Skeletal muscle tissue (tissue), 3 donors: ENCODE measurements at regions not wholly inside any gene's neighbourhood (a gene's known extent, or its start where the extent isn't known, plus 50 kb on each side); places are given as distances from the start of the nearest gene placed in this dataset.

Experiments
- H3K27ac ChIP-seq: one replicate; pipeline ENCODE4 v1.7.0; 2013; ENCODE audit warnings: mild to moderate bottlenecking, low read depth, low read length, inconsistent platforms
- H3K27me3 ChIP-seq, 3 donors: one replicate each; pipeline ENCODE4 v1.7.0; 2013; ENCODE audit warnings: low read length in 3 of 3; ENCODE audit not compliant: control insufficient read depth in 3 of 3, insufficient read depth in 3 of 3
- H3K36me3 ChIP-seq, 3 donors: one replicate each; pipeline ENCODE4 v1.7.0; 2013; ENCODE audit warnings: low read length in 3 of 3; ENCODE audit not compliant: control insufficient read depth in 3 of 3, insufficient read depth in 3 of 3
- H3K4me1 ChIP-seq, 3 donors: one replicate each; pipeline ENCODE4 v1.7.0; 2013; ENCODE audit warnings: low read length in 3 of 3, mild to moderate bottlenecking in 3 of 3; ENCODE audit not compliant: control insufficient read depth in 3 of 3, insufficient read depth in 3 of 3
- H3K4me3 ChIP-seq, 3 donors: one replicate each; pipeline ENCODE4 v1.7.0; 2013; ENCODE audit warnings: low read length in 3 of 3
- H3K9ac ChIP-seq, 3 donors: one replicate each; pipeline ENCODE4 v1.7.0; 2013; ENCODE audit warnings: low read length in 3 of 3, mild to moderate bottlenecking in 3 of 3, moderate library complexity in 2 of 3, low read depth in 1 of 3
- H3K9me3 ChIP-seq, 3 donors: one replicate each; pipeline ENCODE4 v1.7.0; 2013; ENCODE audit warnings: low read length in 3 of 3; ENCODE audit not compliant: control insufficient read depth in 3 of 3
- donor health status: Osteomylitis.

- Histone ChIP-seq H3K27me3 (no peaks in the 10 kb centered on the region), H3K36me3 (no peaks in the 10 kb centered on the region), H3K9me3 (no peaks in the 10 kb centered on the region), H3K4me1 (peaks cover 0 to 4% (median 0%) of the 10 kb centered on the region in 3 donors), H3K27ac (no peak overlapping the region), H3K9ac (no peak overlapping the region), H3K4me3 (no peak overlapping the region)
These were observed 258.2 kb upstream of the SORCS1 start for GRCh38 chr10:107422681-107423080.

- H3K4me1 ChIP-seq = no peaks in the 10 kb centered on the region
- no peaks in the 10 kb centered on the region for H3K27me3 ChIP-seq
- H3K9ac ChIP-seq = no peak overlapping the region
- no peaks in the 10 kb centered on the region for H3K9me3 ChIP-seq
- H3K27ac ChIP-seq = no peak overlapping the region
- no peak overlapping the region for H3K4me3 ChIP-seq
- no peaks in the 10 kb centered on the region for H3K36me3 ChIP-seq
These were observed 255.7 kb upstream of the SORCS1 start for GRCh38 chr10:107420196-107420595.

- H3K27ac ChIP-seq = no peak overlapping the region
- no peaks in the 10 kb centered on the region for H3K36me3 ChIP-seq
- no peaks in the 10 kb centered on the region for H3K4me1 ChIP-seq
- no peak overlapping the region for H3K9ac ChIP-seq
- no peaks in the 10 kb centered on the region for H3K9me3 ChIP-seq
- no peak overlapping the region for H3K4me3 ChIP-seq
- no peaks in the 10 kb centered on the region for H3K27me3 ChIP-seq
These were observed 253.7 kb upstream of the SORCS1 start for GRCh38 chr10:107418085-107418806.

GRCh38 chr10:107417446-107417845, 252.9 kb upstream of the SORCS1 start:
- no peaks in the 10 kb centered on the region for H3K9me3 ChIP-seq
- H3K36me3 ChIP-seq = no peaks in the 10 kb centered on the region
- H3K4me3 ChIP-seq = no peak overlapping the region
- H3K27me3 ChIP-seq = no peaks in the 10 kb centered on the region
- H3K9ac ChIP-seq = no peak overlapping the region
- no peak overlapping the region for H3K27ac ChIP-seq
- no peaks in the 10 kb centered on the region for H3K4me1 ChIP-seq

- no peak overlapping the region for H3K27ac ChIP-seq
- no peak overlapping the region for H3K4me3 ChIP-seq
- no peaks in the 10 kb centered on the region for H3K9me3 ChIP-seq
These were observed 250.9 kb upstream of the SORCS1 start for GRCh38 chr10:107415446-107415845.

GRCh38 chr10:107413971-107414370, 249.5 kb upstream of the SORCS1 start:
- no peak overlapping the region for H3K4me3 ChIP-seq
- H3K27me3 ChIP-seq = no peaks in the 10 kb centered on the region
- H3K4me1 ChIP-seq = no peaks in the 10 kb centered on the region
- no peak overlapping the region for H3K9ac ChIP-seq
- H3K9me3 ChIP-seq = no peaks in the 10 kb centered on the region
- H3K27ac ChIP-seq = no peak overlapping the region
- no peaks in the 10 kb centered on the region for H3K36me3 ChIP-seq

More at GRCh38 chr10:107415446-107415845, 250.9 kb upstream of the SORCS1 start:
- no peaks in the 10 kb centered on the region for H3K27me3 ChIP-seq
- no peaks in the 10 kb centered on the region for H3K4me1 ChIP-seq
- H3K36me3 ChIP-seq = no peaks in the 10 kb centered on the region
- no peak overlapping the region for H3K9ac ChIP-seq

- Histone ChIP-seq H3K27me3 (no peaks in the 10 kb centered on the region), H3K4me1 (no peaks in the 10 kb centered on the region), H3K27ac (no peak overlapping the region), H3K36me3 (no peaks in the 10 kb centered on the region), H3K9ac (no peak overlapping the region), H3K9me3 (no peaks in the 10 kb centered on the region), H3K4me3 (no peak overlapping the region)
These were observed 245.0 kb upstream of the SORCS1 start for GRCh38 chr10:107409522-107409921.

GRCh38 chr10:107398115-107398514, 233.6 kb upstream of the SORCS1 start:
- Histone ChIP-seq H3K4me1 (no peaks in the 10 kb centered on the region), H3K9ac (no peak overlapping the region), H3K27ac (no peak overlapping the region), H3K27me3 (no peaks in the 10 kb centered on the region), H3K9me3 (no peaks in the 10 kb centered on the region), H3K36me3 (no peaks in the 10 kb centered on the region), H3K4me3 (no peak overlapping the region)

- Histone ChIP-seq H3K4me3 (no peak overlapping the region), H3K9me3 (no peaks in the 10 kb centered on the region), H3K27ac (no peak overlapping the region), H3K9ac (no peak overlapping the region), H3K4me1 (no peaks in the 10 kb centered on the region), H3K27me3 (no peaks in the 10 kb centered on the region), H3K36me3 (no peaks in the 10 kb centered on the region)
These were observed 227.4 kb upstream of the SORCS1 start for GRCh38 chr10:107391901-107392300.

GRCh38 chr10:107390563-107390962, 226.1 kb upstream of the SORCS1 start:
- Histone ChIP-seq H3K9me3 (no peaks in the 10 kb centered on the region), H3K4me1 (no peaks in the 10 kb centered on the region), H3K4me3 (no peak overlapping the region), H3K9ac (no peak overlapping the region), H3K27me3 (no peaks in the 10 kb centered on the region), H3K36me3 (no peaks in the 10 kb centered on the region), H3K27ac (no peak overlapping the region)
